Smooth muscle cell (in vitro differentiated cells): ENCODE measurements at regions not wholly inside any gene's neighbourhood (a gene's known extent, or its start where the extent isn't known, plus 50 kb on each side); places are given as distances from the start of the nearest gene placed in this dataset.

ENCODE experiments used
- DNase-seq: peaks from one replicate; lab custom pipeline; 2025; ENCODE audit not compliant: unreplicated experiment; lab: John Stamatoyannopoulos, UW
- H2AFZ ChIP-seq: fragments of 200-600 bp; sonication (generic); 2 replicates; pipeline ENCODE4 v1.6.0; 2016; ENCODE audit warnings: antibody characterized with exemption, low read depth, mild to moderate bottlenecking
- H3F3A ChIP-seq: fragments of 200-600 bp; sonication (generic); 2 replicates; pipeline ENCODE4 v1.6.0; 2017; ENCODE audit warnings: antibody characterized with exemption, low read depth
- H3K27ac ChIP-seq: fragments of 200-600 bp; sonication (generic); 2 replicates; pipeline ENCODE4 v1.5.1; 2016; ENCODE audit warnings: low read depth, mild to moderate bottlenecking
- H3K27me3 ChIP-seq: fragments of 200-600 bp; sonication (generic); 2 replicates; pipeline ENCODE4 v1.6.1; 2016; ENCODE audit warnings: low read depth, mild to moderate bottlenecking
- H3K36me3 ChIP-seq: fragments of 200-600 bp; sonication (generic); 2 replicates; pipeline ENCODE4 v1.5.1; 2016; ENCODE audit warnings: low read depth
- H3K4me1 ChIP-seq: fragments of 200-600 bp; sonication (generic); 2 replicates; pipeline ENCODE4 v1.5.1; 2016; ENCODE audit warnings: low read depth
- H3K4me2 ChIP-seq: fragments of 200-600 bp; sonication (generic); 2 replicates; pipeline ENCODE4 v1.6.0; 2016; ENCODE audit warnings: mild to moderate bottlenecking
- H3K4me3 ChIP-seq: fragments of 200-600 bp; sonication (generic); 2 replicates; pipeline ENCODE4 v1.5.1; 2016; ENCODE audit warnings: mild to moderate bottlenecking
- H3K79me2 ChIP-seq: fragments of 200-600 bp; sonication (generic); 2 replicates; pipeline ENCODE4 v1.6.0; 2016; ENCODE audit warnings: low read depth, mild to moderate bottlenecking
- H3K9ac ChIP-seq: fragments of 200-600 bp; sonication (generic); 2 replicates; pipeline ENCODE4 v1.6.0; 2016; ENCODE audit warnings: low read depth
- H3K9me3 ChIP-seq: fragments of 200-600 bp; sonication (generic); replicated peaks from 2 replicates; pipeline ENCODE4 v1.5.1; 2016; ENCODE audit warnings: low read depth
- H4K20me1 ChIP-seq: fragments of 200-600 bp; sonication (generic); 2 replicates; pipeline ENCODE4 v1.6.0; 2016; ENCODE audit warnings: low read depth
- WGBS: methylation state at CpG from one replicate; pipeline ENCODE4 v1.1.7; 2016; ENCODE audit warnings: low lambda C conversion rate; 5-methylcytosine and 5-hydroxymethylcytosine counted together
- TF ChIP-seq, protein P1 (sequence below): fragments of 200-600 bp; sonication (generic); IDR thresholded peaks from 2 replicates; pipeline ENCODE4 v1.5.1; 2017; ENCODE audit warnings: borderline replicate concordance, mild to moderate bottlenecking, antibody characterized with exemption; ENCODE audit not compliant: insufficient read depth, poor library complexity, severe bottlenecking

DNA sequence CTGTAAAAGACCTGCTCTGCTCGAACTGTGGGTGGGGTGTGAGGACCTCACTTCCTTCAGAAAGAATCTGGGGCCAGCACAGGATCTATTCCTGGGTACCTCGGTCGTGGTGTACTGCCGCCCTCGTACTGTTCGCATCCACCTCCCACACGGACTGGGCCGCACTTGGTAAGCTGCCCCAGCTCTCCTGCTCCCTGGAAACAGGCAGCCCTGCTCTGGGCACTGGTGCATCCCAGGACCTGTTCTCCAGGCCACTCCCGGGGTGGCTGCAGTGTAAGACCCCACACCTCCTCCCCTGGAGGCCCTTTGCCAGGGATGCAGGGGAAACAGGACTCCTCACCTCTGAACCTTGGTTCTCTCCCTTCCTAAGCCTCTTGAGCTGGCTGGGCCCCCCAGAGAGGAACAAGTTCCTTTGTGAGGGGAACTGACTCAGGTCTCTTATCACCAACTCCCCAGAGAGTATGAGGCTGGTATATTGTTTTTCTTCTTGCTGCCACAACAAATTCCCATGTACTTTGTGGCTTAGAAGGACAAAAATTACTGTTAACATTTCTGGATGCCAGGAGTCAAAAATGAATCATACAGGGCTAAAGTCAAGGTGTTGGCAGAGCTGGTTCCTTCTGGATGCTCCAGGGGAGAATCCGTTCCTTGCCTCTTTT is 276.5 kb downstream of the NUAK1 start:
- Histone ChIP-seq H3K9ac (no peak overlapping the region), H3K4me3 (no peak overlapping the region), H3K4me1 (no peaks in the 10 kb centered on the region), H3K79me2 (no peaks in the 10 kb centered on the region), H3K4me2 (no peak overlapping the region), H3K27ac (no peak overlapping the region), H3K27me3 (no peaks in the 10 kb centered on the region), H3F3A (no peaks in the 10 kb centered on the region), H3K36me3 (no peaks in the 10 kb centered on the region), H2AFZ (no peak overlapping the region), H3K9me3 (no peaks in the 10 kb centered on the region), H4K20me1 (no peaks in the 10 kb centered on the region)
- TF ChIP-seq, protein P1, sequence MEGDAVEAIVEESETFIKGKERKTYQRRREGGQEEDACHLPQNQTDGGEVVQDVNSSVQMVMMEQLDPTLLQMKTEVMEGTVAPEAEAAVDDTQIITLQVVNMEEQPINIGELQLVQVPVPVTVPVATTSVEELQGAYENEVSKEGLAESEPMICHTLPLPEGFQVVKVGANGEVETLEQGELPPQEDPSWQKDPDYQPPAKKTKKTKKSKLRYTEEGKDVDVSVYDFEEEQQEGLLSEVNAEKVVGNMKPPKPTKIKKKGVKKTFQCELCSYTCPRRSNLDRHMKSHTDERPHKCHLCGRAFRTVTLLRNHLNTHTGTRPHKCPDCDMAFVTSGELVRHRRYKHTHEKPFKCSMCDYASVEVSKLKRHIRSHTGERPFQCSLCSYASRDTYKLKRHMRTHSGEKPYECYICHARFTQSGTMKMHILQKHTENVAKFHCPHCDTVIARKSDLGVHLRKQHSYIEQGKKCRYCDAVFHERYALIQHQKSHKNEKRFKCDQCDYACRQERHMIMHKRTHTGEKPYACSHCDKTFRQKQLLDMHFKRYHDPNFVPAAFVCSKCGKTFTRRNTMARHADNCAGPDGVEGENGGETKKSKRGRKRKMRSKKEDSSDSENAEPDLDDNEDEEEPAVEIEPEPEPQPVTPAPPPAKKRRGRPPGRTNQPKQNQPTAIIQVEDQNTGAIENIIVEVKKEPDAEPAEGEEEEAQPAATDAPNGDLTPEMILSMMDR, result no peak
- 88% methylated on average over 10 of the region's 10 CpGs for WGBS
- no peak for DNase-seq

GRCh38 chr12:105864316-105864715 is 274.4 kb downstream of the NUAK1 start:
- no peak for DNase-seq
- Histone ChIP-seq H3K9ac (no peak overlapping the region), H4K20me1 (no peaks in the 10 kb centered on the region), H3K27me3 (no peaks in the 10 kb centered on the region), H3F3A (no peaks in the 10 kb centered on the region), H3K4me3 (no peak overlapping the region), H3K4me2 (no peak overlapping the region), H2AFZ (no peak overlapping the region), H3K27ac (no peak overlapping the region), H3K9me3 (no peaks in the 10 kb centered on the region), H3K79me2 (no peaks in the 10 kb centered on the region), H3K4me1 (no peaks in the 10 kb centered on the region), H3K36me3 (no peaks in the 10 kb centered on the region)
- TF ChIP-seq, protein P1, result no peak
- WGBS, result 94% methylated on average over 4 of the region's 4 CpGs

DNA sequence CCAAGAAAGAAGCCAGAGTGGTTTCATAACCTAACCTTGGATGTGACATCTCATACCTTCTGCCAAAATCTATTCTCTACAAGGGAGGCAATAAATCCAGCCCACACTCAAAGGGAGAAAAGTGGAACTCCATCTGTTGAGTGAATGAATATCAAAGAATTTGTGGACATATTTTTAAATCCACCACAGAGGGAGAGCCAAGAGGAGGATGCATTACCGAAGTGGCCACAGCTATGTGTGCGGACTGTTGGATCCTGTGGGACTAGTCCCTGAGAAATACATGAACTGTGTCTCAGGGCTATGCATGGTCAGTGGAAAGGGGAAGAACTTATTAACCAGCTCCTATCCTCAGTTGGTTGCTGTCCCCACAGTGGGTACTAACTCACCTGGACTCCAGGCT is 273.9 kb downstream of the NUAK1 start:
- Histone ChIP-seq H3K4me1 (no peaks in the 10 kb centered on the region), H3K9ac (no peak overlapping the region), H2AFZ (no peak overlapping the region), H3K4me3 (no peak overlapping the region), H3K79me2 (no peaks in the 10 kb centered on the region), H3K27ac (no peak overlapping the region), H3F3A (no peaks in the 10 kb centered on the region), H3K27me3 (no peaks in the 10 kb centered on the region), H3K36me3 (no peaks in the 10 kb centered on the region), H3K4me2 (no peak overlapping the region), H3K9me3 (no peaks in the 10 kb centered on the region), H4K20me1 (no peaks in the 10 kb centered on the region)
- TF ChIP-seq, protein P1, result no peak
- no peak for DNase-seq
- WGBS, result 98% methylated on average over 2 of the region's 2 CpGs

GRCh38 chr12:105865886-105866285 is 272.9 kb downstream of the NUAK1 start:
- Histone ChIP-seq H3K27ac (no peak overlapping the region), H3K9ac (no peak overlapping the region), H3K79me2 (no peaks in the 10 kb centered on the region), H3K27me3 (no peaks in the 10 kb centered on the region), H3K9me3 (no peaks in the 10 kb centered on the region), H3F3A (no peaks in the 10 kb centered on the region), H3K4me3 (no peak overlapping the region), H4K20me1 (no peaks in the 10 kb centered on the region), H3K4me2 (no peak overlapping the region), H2AFZ (no peak overlapping the region), H3K36me3 (no peaks in the 10 kb centered on the region), H3K4me1 (no peaks in the 10 kb centered on the region)
- TF ChIP-seq, protein P1, result no peak
- DNase-seq, result no peak
- WGBS, result 93% methylated on average over 6 of the region's 6 CpGs
